Epithelial cell of proximal tubule (primary cell): ENCODE measurements at regions not wholly inside any gene's neighbourhood (a gene's known extent, or its start where the extent isn't known, plus 50 kb on each side); places are given as distances from the start of the nearest gene placed in this dataset.

ENCODE experiments used
- DNase-seq: peaks from one replicate; pipeline ENCODE4 v3.0.0-alpha.2; 2011; ENCODE audit warnings: low read depth
- H3K4me3 ChIP-seq: 2 replicates; pipeline ENCODE4 v1.5.1; 2011; ENCODE audit warnings: low read depth, mild to moderate bottlenecking, low read length
- TF ChIP-seq, protein P1 (sequence below): conservative IDR thresholded peaks from 2 replicates; pipeline ENCODE4 v1.5.1; 2012; ENCODE audit warnings: low read depth, mild to moderate bottlenecking, low read length

DNA sequence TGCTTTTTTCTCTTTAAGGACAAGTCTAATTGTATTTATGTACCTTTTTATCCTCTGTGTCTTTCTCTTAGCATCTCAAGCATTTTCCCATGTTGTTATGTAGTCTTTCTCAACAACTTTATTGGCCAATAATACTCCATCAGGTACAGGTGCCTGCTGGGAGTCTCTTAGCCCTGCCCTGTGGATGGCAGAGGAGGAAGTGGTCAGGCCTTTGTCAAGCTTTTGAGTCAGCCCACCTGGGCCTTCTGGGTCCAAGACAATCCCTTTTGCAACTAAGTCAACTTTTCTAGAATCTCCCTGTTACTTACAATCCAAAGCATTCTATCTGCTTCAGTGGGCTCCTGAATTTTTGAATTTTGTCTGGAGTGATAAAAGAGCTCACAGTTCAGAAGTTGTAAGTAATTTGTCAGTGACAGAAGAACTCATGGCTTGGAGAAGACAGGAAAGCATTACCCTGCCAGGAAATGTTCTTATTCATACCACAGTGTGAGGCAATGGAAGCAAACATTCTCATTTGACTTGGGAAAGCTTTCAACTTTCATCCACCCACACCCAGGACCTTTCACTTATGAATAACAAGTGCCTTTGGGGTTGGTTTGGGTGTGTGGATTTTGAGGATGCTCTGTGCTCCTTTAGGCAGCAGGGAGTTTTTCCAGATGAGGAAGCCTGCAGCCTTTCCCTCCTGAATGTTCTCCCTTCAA lies 200.0 kb upstream of the S1PR3 start:
- DNase-seq = no peak
- no peak overlapping the region for H3K4me3 ChIP-seq
- TF ChIP-seq, protein P1, sequence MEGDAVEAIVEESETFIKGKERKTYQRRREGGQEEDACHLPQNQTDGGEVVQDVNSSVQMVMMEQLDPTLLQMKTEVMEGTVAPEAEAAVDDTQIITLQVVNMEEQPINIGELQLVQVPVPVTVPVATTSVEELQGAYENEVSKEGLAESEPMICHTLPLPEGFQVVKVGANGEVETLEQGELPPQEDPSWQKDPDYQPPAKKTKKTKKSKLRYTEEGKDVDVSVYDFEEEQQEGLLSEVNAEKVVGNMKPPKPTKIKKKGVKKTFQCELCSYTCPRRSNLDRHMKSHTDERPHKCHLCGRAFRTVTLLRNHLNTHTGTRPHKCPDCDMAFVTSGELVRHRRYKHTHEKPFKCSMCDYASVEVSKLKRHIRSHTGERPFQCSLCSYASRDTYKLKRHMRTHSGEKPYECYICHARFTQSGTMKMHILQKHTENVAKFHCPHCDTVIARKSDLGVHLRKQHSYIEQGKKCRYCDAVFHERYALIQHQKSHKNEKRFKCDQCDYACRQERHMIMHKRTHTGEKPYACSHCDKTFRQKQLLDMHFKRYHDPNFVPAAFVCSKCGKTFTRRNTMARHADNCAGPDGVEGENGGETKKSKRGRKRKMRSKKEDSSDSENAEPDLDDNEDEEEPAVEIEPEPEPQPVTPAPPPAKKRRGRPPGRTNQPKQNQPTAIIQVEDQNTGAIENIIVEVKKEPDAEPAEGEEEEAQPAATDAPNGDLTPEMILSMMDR = no peak

DNA sequence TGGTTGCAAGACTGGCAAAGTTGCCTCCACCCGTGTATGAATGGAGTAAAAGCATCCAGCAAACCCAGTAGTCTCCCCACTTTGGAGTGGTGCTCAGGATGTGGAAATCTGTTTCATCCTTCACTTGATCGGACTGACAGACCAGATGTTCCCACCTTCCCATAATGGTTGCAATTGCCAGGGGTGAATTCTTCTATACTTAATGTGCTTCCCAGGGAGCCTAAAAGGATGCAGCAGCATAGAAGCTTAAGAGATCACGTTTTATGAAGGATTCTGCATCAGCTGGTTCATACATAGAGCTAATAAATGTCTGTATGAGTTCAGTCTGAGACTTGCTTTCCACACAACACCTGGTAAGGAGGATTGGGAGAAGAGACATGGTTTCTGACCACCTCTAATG lies 198.8 kb upstream of the S1PR3 start:
- no peak overlapping the region for H3K4me3 ChIP-seq
- no peak for DNase-seq
- TF ChIP-seq, protein P1 = no peak

DNA sequence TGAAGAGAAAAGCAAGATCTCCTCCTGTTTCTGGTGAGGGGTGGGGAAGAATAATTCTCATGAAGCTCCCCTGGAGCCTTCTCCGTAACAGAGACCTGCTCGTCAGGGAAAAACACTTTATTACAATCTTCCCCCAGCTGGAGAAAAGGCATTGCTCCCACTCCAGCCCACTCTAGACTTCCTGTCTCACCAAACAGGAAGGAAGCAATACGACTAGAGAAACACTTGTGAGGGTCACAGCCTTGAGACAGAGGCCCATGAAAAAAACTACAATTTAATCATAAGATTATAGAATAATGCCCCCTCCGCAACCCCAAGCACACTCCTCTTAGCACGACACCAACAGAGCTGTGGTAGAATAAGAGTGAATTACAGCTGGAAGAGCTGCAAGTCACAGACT lies 197.2 kb upstream of the S1PR3 start:
- DNase-seq = no peak
- TF ChIP-seq, protein P1 = no peak
- H3K4me3 ChIP-seq = no peak overlapping the region

DNA sequence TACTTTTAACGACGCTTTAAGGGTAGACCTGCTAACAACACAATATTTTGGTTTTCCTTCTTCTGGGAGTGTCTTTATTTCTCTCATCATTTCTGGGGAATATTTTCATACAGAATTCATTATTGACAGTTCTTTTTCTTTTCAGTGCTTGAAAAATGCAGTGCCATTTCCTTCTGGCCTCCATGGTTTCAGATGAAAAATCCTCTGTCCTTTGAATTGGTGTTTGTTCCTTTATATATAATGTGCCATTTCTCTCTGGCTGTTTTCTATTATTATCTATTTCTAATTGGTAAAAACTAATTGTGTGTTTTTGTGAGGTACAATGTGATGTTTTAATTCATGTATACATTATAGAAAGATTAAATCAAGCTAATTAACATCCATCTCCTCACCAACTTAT lies 194.3 kb upstream of the S1PR3 start:
- no peak for DNase-seq
- H3K4me3 ChIP-seq = no peak overlapping the region
- TF ChIP-seq, protein P1 = no peak

DNA sequence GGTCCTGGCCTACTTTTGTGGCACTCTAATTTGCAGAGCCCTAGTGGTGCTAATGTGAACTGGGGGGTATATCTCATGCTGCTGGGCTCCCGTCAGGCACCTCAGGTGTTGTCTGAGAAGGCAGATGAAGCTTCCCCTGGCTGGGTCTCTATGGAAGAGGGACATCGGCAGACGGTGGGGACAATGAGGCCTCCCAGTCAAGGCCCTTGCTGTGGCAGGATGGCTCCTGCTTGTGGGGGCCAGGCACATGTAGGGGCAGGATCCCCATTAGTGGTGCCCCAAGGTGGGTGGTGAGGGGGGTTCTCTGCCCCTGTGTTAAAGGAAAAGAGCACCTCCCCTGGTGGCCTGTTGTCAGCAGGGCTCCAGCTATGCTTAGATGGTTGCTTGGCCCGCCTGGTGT lies 192.8 kb upstream of the S1PR3 start:
- no peak overlapping the region for H3K4me3 ChIP-seq
- no peak for DNase-seq
- TF ChIP-seq, protein P1 = no peak

DNA sequence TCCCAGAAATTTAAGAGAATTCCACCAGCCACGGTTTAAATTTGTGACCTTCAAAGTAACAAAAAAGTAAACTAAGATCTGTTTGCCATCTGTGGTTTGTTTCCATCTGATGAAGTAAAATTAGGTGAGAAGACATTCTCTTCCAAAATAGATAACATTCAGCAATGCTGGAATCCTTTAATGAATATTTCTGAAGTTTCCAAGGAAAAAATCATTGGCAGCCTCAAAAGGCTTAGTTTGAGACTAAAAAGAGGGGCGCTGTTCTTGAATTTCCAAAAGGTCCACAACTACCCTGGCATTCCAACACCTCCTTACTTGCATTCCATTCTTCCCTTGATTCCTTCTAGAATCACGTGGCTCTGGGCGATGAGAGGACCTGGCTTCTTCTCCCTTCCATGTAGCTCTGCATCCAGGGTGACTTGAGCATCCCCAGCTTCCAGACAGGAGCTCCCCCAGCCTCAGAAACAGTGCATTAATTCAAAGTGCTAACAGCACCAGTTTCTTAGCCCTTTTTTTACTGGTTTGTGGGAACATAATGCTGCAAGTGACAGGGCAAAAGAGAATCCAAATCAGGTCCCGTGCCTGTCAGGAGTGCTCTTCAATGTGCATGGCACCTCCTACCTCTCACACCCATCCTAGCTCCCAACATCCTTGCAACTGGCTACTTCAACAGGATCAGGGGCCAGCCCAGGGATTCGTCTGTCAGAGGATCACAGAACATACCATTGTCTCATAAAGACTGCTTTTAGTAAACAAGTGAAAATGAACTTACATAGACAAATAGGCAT lies 191.5 kb upstream of the S1PR3 start:
- H3K4me3 ChIP-seq = no peak overlapping the region
- TF ChIP-seq, protein P1 = no peak

More for the DNA sequence above, 191.5 kb upstream of the S1PR3 start:
- DNase-seq = no peak
